IMR-90 (cell line): ENCODE measurements at regions not wholly inside any gene's neighbourhood (a gene's known extent, or its start where the extent isn't known, plus 50 kb on each side); places are given as distances from the start of the nearest gene placed in this dataset.

ENCODE experiments used
- BHLHE40 ChIP-seq: fragments of 150-350 bp; IDR thresholded peaks from 2 replicates; pipeline ENCODE4 v1.6.1; 2016; ENCODE audit warnings: mild to moderate bottlenecking, low read depth, low read length
- CEBPB ChIP-seq: IDR thresholded peaks from 2 replicates; pipeline ENCODE4 v1.6.1; 2012; ENCODE audit warnings: low read depth, low read length, improper control_type of control experiment
- CTCF ChIP-seq: conservative IDR thresholded peaks from 2 replicates; pipeline ENCODE4 v1.5.1; 2012; ENCODE audit warnings: mild to moderate bottlenecking, low read depth, low read length, improper control_type of control experiment
- ELK1 ChIP-seq: fragments of 150-350 bp; IDR thresholded peaks from 2 replicates; pipeline ENCODE4 v1.6.1; 2016; ENCODE audit warnings: low read depth, mild to moderate bottlenecking, low read length, moderate library complexity, borderline replicate concordance
- FOS ChIP-seq: fragments of 150-350 bp; IDR thresholded peaks from 2 replicates; pipeline ENCODE4 v1.6.1; 2016; ENCODE audit warnings: low read depth, low read length
- MAFK ChIP-seq: IDR thresholded peaks from 2 replicates; pipeline ENCODE4 v1.6.1; 2012; ENCODE audit warnings: low read depth, low read length, improper control_type of control experiment
- MAZ ChIP-seq: IDR thresholded peaks from 2 replicates; pipeline ENCODE4 v1.6.1; 2012; ENCODE audit warnings: low read depth, mild to moderate bottlenecking, low read length, improper control_type of control experiment, moderate library complexity, borderline replicate concordance
- MXI1 ChIP-seq: IDR thresholded peaks from 2 replicates; pipeline ENCODE4 v1.6.1; 2012; ENCODE audit warnings: low read depth, mild to moderate bottlenecking, low read length, moderate library complexity, borderline replicate concordance
- POLR2A ChIP-seq: IDR thresholded peaks from 2 replicates; pipeline ENCODE4 v1.6.1; 2012; ENCODE audit warnings: mild to moderate bottlenecking, low read depth, low read length
- RAD21 ChIP-seq: IDR thresholded peaks from 2 replicates; pipeline ENCODE4 v1.6.1; 2012; ENCODE audit warnings: low read length, improper control_type of control experiment
- RCOR1 ChIP-seq: IDR thresholded peaks from 2 replicates; pipeline ENCODE4 v1.6.1; 2012; ENCODE audit warnings: mild to moderate bottlenecking, low read length, improper control_type of control experiment; ENCODE audit not compliant: insufficient replicate concordance
- RFX5 ChIP-seq: IDR thresholded peaks from 2 replicates; pipeline ENCODE4 v1.8.0; 2012; ENCODE audit warnings: low read depth, mild to moderate bottlenecking, low read length, moderate library complexity
- SMC3 ChIP-seq: fragments of 150-350 bp; IDR thresholded peaks from 2 replicates; pipeline ENCODE4 v1.6.1; 2016; ENCODE audit warnings: low read depth, mild to moderate bottlenecking, antibody characterized with exemption, low read length, moderate library complexity
- USF2 ChIP-seq: fragments of 150-350 bp; IDR thresholded peaks from 2 replicates; pipeline ENCODE4 v1.6.1; 2017; ENCODE audit warnings: mild to moderate bottlenecking, antibody characterized with exemption, low read length, low read depth

GRCh38 chr6:96450082-96450769 is 71.4 kb upstream of the UFL1 start:
- TF ChIP-seq CTCF = no peak
- TF ChIP-seq ELK1 = no peak
- TF ChIP-seq USF2 = no peak
- TF ChIP-seq RFX5 = no peak
- no peak for TF ChIP-seq POLR2A
- no peak for TF ChIP-seq BHLHE40
- no peak for TF ChIP-seq RAD21
- TF ChIP-seq SMC3 = no peak
- TF ChIP-seq MXI1 = no peak
- no peak for TF ChIP-seq MAFK
- no peak for TF ChIP-seq FOS
- no peak for TF ChIP-seq MAZ
- no peak for TF ChIP-seq CEBPB
- TF ChIP-seq RCOR1 = no peak
